LoVo (cell line): ENCODE measurements at regions not wholly inside any gene's neighbourhood (a gene's known extent, or its start where the extent isn't known, plus 50 kb on each side); places are given as distances from the start of the nearest gene placed in this dataset.
"Not testable (repeated sequence)": the region's sequence is repeated elsewhere in the genome, so short reads cannot be mapped to it uniquely, and the experiment has no call there.

Experiments used
- DNase-seq: peaks from one replicate; pipeline ENCODE4 v3.0.0-alpha.2; 2016; ENCODE audit warnings: low spot score

DNA sequence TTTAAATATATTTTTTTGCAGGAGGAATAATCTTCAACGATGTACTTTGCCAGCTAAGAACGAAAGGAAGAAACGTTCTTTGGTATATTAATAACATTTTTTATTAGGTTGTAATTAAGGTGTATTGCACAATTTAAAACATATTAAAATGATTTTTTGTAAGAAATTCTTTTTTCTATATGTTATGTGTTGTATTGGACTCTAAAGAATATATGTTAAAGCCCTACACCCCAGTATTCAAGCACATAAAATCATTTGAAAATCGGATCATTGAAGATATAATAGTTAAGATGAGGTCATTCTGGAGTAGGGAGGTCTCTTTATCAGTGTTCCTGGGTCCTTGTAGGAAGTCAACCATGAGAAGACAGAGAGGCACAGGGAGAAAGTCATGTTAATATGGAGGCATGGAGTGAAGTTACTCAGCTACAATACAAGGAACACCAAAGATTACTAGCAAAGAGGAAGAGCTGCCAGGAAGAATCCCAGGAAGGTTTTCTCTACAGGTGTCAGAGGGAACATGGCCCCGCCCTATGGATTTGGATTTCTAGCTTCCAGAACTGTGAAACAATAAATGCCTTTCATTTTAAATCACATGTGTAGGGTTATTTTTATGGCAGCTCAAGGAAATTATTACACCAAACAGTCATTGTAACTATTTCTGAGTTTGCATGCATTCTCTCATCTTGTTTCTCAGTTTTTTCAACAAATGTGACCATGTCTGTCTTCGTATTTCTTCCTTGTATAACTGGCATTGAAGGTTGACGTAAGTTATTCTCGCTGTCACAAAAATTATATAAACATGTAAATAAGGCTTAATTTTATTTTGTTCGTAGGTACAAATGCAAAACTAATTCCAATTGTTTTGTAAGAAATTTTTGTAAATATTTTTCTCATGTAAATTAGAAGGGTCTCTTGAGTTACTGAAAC lies 75.4 kb upstream of the VPREB1 start:
- DNase-seq = no peak

- no peak for DNase-seq
Measured at GRCh38 chr22:22168190-22168940, 76.2 kb upstream of the VPREB1 start.

DNA sequence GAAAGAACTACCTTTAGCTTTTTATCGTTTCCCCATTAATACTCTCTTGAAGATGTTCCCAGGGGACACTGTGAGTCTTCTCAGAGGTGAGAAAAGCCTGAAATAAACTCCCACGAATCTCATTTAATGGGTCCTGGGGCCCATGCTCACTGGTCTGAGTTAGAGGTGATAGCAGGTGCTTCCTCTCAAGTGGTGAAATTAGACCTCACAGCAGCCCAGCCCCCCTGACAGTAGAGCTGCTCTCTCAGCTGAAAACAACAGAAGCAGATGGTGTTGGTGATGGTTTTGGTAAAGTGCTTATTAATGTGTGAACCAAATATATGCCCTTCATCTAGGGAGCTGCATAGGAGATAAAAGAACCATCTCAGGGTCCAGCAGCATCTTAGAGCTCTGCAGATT lies 76.8 kb upstream of the VPREB1 start:
- no peak for DNase-seq

DNA sequence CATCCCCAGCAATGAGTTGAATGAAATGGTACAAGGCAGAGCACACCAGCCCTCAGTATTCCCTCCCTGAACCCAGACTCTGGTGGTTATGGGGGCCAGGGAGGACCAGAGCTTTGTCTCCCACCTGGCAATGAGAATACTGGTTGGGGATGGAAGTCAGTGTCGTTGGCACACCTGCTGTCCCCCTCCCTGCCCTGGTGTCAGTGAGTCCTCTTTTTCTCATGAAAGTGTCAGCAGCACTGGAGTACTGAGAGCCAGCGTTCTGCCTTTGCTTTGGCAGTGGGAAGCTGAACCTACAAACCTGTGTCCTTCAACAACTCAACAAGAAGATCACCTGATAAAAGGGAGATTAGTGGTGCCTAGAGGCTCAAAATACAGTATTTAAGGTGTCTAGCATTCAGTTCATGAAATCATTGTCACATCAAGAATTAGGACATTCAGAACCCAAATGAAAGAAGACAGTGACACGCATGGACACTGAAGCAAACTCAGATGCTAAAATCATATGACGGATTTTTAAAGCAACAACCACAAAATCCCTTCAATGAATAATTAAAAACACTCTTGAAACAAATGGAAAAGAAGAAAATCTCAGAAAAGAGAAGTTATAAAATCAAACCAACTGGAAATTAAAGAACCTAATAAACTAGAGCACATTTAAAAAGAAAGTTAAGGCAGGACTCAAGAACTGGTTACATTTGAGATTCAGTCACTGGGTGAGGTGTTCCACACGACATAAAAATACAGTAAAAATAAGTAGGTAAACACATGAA lies 77.5 kb upstream of the VPREB1 start:
- DNase-seq = no peak

GRCh38 chr22:22165936-22166710 lies 78.5 kb upstream of the VPREB1 start:
- DNase-seq = no peak

DNA sequence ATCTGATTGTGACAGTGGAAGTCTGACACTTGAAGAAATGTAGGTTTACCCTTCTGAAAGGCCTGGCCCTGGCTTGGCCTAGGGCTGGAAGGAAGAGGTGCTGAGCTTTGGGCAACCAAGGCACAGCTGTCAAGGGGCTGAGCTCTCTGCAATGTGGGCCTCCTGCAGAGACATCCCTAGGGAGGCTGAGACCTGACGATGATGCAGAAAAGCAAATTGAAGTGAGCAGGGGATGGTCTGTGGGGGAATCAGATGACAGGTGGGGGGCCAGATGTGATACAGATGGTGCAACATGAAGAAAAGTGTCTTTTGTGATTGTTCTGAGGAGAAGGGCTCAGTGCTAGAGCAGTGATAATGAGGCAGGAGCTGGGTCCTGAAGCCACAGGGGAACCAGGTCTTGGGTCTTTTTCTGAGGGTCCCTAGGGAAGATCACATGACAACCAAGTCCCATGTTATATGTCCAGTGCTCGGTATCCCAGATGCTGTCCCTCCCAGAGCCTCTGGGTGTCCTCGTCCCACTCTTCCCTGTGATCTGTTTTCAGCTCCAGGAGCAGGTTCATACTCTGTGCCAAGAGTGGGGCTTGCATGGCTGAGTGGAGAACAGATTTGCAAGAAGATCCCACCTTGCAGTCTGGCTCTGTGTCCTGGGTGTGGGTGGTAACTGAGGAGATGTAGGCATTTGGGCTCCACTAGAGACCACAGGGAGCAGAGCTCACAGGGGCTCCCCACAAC lies 79.9 kb upstream of the VPREB1 start:
- no peak for DNase-seq

DNA sequence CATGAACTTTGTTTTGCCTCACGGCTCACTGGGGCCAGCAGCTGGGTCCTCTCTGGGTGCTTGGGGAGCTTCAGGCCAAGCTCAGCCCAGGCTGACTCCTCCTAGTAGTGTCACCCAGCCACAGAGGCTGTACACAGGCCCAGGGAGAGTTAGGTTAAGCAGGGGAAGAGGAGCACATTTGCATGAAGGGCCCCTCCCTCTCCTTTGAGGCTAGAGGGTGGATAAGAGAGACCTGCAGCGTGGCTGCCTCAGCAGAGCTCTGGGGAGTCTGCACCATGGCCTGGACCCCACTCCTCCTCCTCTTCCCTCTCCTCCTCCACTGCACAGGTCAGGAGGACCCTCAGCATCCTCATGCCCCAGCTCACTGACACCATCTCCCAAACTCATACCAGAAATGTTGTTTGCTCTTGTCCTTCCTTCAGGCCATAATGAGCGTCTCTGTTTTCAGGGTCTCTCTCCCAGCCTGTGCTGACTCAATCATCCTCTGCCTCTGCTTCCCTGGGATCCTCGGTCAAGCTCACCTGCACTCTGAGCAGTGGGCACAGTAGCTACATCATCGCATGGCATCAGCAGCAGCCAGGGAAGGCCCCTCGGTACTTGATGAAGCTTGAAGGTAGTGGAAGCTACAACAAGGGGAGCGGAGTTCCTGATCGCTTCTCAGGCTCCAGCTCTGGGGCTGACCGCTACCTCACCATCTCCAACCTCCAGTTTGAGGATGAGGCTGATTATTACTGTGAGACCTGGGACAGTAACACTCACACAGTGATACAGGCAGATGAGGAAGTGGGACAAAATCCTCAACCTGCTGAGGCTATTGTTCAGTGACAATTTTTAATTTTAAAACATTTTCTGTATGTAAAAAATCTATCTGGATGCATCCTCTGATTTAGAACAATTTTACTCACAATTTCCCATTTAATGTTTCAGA lies 82.4 kb upstream of the VPREB1 start:
- no peak for DNase-seq

DNA sequence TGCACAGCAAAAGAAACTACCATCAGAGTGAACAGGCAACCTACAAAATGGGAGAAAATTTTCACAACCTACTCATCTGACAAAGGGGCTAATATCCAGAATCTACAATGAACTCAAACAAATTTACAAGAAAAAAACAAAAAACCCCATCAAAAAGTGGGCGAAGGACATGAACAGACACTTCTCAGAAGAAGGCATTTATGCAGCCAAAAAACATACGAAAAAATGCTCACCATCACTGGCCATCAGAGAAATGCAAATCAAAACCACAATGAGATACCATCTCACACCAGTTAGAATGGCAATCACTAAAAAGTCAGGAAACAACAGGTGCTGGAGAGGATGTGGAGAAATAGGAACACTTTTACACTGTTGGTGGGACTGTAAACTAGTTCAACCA lies 83.8 kb upstream of the VPREB1 start:
- not testable (repeated sequence) for DNase-seq

DNA sequence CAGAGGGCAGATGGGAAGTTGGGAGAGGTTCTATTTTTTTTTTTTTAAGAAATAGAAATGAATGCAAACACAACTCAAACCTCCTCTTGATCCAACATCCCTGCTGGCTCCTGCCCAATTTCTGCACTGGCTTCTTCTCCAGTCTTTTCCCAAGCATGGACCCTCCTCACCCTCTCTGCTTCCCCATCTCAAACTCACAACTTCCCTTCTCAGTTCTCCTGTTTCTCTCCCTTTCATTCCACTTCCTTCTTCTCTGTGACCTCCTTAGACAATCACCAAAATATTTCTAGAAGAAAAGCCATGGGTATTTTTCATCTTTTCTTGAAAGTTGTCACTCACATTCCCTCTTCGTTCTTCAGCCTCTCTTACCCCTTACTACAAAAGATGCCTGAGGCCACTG lies 85.2 kb upstream of the VPREB1 start:
- no peak for DNase-seq

DNA sequence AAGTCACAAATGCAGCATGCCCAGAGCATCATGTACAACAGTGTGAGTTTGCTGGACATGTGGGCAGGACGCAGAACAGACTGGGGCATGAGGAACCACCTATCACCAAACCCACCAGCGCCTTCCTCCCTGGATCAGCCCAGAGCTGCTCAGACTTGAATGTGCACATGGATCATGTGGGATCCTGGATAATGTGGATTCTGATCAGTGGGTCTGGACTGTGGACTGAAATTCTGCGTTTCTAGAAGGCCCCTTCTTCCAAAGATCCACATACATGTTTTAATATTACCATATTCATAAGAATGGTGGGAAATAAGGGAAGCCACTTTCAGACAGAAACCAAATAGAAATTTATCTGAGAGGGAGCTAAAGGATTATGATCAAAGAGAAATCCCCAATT lies 85.6 kb upstream of the VPREB1 start:
- DNase-seq = no peak

- DNase-seq = no peak
Measured at GRCh38 chr22:22158207-22158816, 86.3 kb upstream of the VPREB1 start.

- DNase-seq = no peak
Measured at GRCh38 chr22:22157348-22157725, 87.2 kb upstream of the VPREB1 start.

- DNase-seq = peak; percentile 58
Measured at GRCh38 chr22:22156716-22157347, 87.8 kb upstream of the VPREB1 start.

- no peak for DNase-seq
Measured at GRCh38 chr22:22156348-22156715, 88.3 kb upstream of the VPREB1 start.

DNA sequence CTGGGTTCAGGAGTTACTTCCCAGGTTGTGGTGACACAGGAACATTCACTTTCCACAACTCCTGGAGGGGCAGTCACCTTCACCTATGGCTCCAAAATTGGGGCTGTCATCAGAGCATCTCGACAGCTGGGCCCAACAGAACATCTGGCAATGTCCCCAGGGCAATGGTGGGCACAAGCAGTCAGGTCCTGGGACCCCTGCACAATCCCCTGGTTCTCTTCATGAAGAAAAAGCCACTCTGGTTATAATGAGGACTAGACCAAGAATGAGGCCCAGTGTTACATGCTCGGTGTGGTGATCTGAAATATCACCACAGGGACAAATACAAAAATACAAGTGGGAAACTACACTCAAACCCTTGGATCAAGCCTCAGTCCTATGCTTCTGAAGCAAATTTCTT lies 89.0 kb upstream of the VPREB1 start:
- no peak for DNase-seq

GRCh38 chr22:22155146-22155545 lies 89.4 kb upstream of the VPREB1 start:
- DNase-seq = no peak

DNA sequence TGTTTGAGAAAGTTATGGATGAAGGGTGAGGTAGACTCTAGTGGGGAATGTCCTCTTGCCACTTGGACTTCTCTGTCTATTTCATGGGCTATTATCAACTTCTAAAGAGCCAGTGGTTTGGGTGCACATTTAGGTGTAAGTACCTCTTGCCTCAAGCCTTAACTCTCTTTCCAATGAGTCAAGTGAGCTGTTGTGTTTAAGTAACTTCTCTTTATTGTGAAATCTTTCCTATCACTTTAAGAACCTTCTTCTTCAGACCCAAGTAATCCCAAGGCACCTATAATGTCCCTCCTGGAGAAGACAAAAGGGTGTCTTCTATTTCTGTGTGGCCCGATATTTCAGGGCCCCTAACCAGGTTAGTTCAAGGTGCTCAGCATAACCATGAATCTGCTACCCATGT lies 90.5 kb upstream of the VPREB1 start:
- DNase-seq = no peak

DNA sequence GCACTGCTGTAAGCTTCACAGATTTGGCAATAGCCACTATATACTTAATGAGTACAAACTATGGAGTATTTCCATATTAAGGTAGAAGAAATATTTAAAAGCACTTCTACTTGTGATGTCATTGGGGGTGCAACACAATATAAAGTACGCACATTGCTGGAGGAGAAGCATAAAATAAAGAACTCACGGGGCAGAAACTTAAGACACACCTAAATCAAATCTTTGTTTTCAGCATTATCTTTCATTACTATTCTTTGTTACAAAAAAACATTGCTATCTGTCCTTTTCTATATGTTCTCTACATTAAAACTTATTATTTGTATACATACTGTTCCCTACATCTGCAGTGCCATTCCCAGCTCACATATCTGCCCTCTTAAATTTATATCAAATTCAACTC lies 93.3 kb upstream of the VPREB1 start:
- DNase-seq = no peak

- DNase-seq = no peak
Measured at GRCh38 chr22:22150457-22150856, 94.1 kb upstream of the VPREB1 start.
